GDM1 (cell line): ENCODE measurements at regions not wholly inside any gene's neighbourhood (a gene's known extent, or its start where the extent isn't known, plus 50 kb on each side); places are given as distances from the start of the nearest gene placed in this dataset.

Experiments used
- DNase-seq: peaks from one replicate; lab custom pipeline; 2025; lab: John Stamatoyannopoulos, UW

DNA sequence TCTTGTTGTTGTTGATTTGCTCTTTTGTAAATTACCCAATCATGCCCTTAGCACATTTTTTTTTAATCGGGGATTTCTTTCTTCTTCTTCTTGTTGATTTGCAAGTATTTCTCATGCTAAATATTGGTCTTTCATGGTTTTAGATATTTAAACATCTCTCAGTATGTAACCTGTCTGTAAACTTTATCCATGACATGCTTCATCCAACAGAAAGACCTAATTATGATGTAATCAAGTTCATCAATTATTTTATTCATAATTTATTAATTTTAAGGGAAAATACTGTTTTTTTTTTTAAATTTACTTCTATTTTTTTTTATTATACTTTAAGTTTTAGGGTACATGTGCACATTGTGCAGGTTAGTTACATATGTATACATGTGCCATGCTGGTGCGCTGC lies 69.8 kb downstream of the TNFSF18 start:
- no peak for DNase-seq
